ENCODE measurements at regions not wholly inside any gene's neighbourhood (a gene's known extent, or its start where the extent isn't known, plus 50 kb on each side); places are given as distances from the start of the nearest gene placed in this dataset.

DNA sequence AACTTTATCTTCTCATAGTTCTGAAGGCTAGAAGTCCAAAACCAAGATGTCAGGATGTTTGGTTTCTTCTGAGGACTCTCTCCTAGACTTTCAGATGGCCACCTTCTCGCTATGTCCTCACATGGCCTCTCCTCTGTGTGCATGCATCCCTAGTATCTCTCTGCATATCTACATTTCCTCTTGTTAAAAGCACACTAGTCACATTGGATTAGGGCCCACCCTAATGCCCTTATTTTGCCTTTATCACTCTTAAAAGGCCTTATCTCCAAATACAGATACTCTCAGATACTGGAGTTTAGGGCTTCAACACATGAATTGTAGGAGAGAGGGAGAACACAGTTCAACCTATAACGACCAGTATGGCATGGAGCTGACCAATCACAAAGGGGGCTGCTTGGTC lies 151.7 kb downstream of the PRELID2 start:
- no peak overlapping the region for H3K4me3 ChIP-seq
- H3K9me3 ChIP-seq (ENCODE audit: insufficient read depth, low read depth) = no peaks in the 10 kb centered on the region
- TF ChIP-seq, protein P1, sequence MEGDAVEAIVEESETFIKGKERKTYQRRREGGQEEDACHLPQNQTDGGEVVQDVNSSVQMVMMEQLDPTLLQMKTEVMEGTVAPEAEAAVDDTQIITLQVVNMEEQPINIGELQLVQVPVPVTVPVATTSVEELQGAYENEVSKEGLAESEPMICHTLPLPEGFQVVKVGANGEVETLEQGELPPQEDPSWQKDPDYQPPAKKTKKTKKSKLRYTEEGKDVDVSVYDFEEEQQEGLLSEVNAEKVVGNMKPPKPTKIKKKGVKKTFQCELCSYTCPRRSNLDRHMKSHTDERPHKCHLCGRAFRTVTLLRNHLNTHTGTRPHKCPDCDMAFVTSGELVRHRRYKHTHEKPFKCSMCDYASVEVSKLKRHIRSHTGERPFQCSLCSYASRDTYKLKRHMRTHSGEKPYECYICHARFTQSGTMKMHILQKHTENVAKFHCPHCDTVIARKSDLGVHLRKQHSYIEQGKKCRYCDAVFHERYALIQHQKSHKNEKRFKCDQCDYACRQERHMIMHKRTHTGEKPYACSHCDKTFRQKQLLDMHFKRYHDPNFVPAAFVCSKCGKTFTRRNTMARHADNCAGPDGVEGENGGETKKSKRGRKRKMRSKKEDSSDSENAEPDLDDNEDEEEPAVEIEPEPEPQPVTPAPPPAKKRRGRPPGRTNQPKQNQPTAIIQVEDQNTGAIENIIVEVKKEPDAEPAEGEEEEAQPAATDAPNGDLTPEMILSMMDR (conservative IDR thresholded peaks at IDR 0.05) = no peak
- TF ChIP-seq EZH2 (IDR thresholded peaks at IDR 0.05; ENCODE audit: low read depth) = no peak
- no peak overlapping the region for H3K27ac ChIP-seq
- no peaks in the 10 kb centered on the region for H3K79me2 ChIP-seq (ENCODE audit: low read depth)
- H3K36me3 ChIP-seq (ENCODE audit: low read depth) = no peaks in the 10 kb centered on the region
- ChIA-PET POLR2A (ENCODE audit: unreplicated experiment) (no interaction called here), CTCF (no interaction called here)
- BruUV-seq (replicated peaks) = no TSS peak
- no peak overlapping the region for H2AFZ ChIP-seq
- H3K9me2 ChIP-seq (ENCODE audit: insufficient read depth) = peaks cover 4% of the 10 kb centered on the region; the same call in 1 of the 2 replicates
- H3K4me1 ChIP-seq (replicated peaks; ENCODE audit: insufficient read depth) = no peaks in the 10 kb centered on the region
- no peak overlapping the region for H3K4me2 ChIP-seq
- H3F3A ChIP-seq (ENCODE audit: insufficient read depth, low read depth) = no peaks in the 10 kb centered on the region
- DNase-seq = no peak
- H3K27me3 ChIP-seq (ENCODE audit: insufficient read depth, low read depth) = no peaks in the 10 kb centered on the region
- intact Hi-C loops (cut with micrococcal nuclease; ENCODE audit: unreplicated experiment) = loop anchor here (5.0 to 10.0 kb wide), 3 partner anchors 201 to 1479 kb away; no protein-coding TSS in a partner anchor
- H4K20me1 ChIP-seq (ENCODE audit: insufficient read depth) = no peaks in the 10 kb centered on the region

DNA sequence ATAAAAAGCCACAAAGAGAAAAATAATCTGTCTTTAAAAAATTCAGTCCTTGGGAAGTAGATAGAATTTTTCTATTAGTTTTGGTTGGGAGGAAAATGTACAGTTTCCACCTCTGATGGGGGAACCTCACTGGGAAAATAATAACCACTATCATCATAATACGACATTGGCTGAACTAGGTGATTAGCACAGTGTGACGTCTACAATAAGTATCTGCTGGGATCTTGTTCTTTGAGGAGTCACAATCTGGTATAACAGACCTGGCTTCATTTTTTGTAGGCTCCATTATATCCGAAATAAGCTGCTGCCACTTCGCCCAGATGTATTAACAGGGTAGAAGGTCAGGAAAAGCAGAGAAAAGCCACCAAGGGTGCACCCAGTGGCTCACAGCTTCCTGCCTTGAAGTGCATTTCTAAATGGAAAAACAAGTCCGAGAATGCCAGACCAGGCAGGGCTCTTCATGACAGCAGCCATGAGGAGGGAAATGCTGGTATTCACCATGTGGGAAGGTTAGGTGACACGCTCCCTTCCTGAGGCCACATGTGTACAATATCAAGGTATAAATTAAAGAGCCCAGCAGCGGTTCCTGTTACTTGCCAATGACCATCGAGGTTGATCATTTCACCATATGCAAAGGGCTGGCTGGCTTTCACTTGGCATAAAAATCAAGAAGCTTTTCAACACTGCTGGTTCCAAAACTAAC lies 152.8 kb downstream of the PRELID2 start:
- Histone ChIP-seq H3K4me3 (no peak overlapping the region), H4K20me1 (ENCODE audit: insufficient read depth) (no peaks in the 10 kb centered on the region), H3F3A (ENCODE audit: insufficient read depth, low read depth) (no peaks in the 10 kb centered on the region), H3K27ac (no peak overlapping the region), H3K4me2 (no peak overlapping the region), H2AFZ (0 out of 2 replicates have a peak overlapping the region, but pooled peaks have one; percentile 0), H3K9me3 (ENCODE audit: insufficient read depth, low read depth) (no peaks in the 10 kb centered on the region), H3K79me2 (ENCODE audit: low read depth) (no peaks in the 10 kb centered on the region), H3K4me1 (replicated peaks; ENCODE audit: insufficient read depth) (no peaks in the 10 kb centered on the region), H3K36me3 (ENCODE audit: low read depth) (no peaks in the 10 kb centered on the region), H3K27me3 (ENCODE audit: insufficient read depth, low read depth) (no peaks in the 10 kb centered on the region), H3K9me2 (ENCODE audit: insufficient read depth) (peaks cover 4% of the 10 kb centered on the region; the same call in 1 of the 2 replicates)
- DNase-seq = no peak
- CTCF ChIA-PET = no interaction called here
- BruUV-seq (replicated peaks) = no TSS peak
- intact Hi-C loops (cut with micrococcal nuclease; ENCODE audit: unreplicated experiment) = loop anchor here (5.0 to 10.0 kb wide), 3 partner anchors 202 to 1478 kb away; no protein-coding TSS in a partner anchor
- no peak for TF ChIP-seq EZH2 (IDR thresholded peaks at IDR 0.05; ENCODE audit: low read depth)
- TF ChIP-seq, protein P1 (conservative IDR thresholded peaks at IDR 0.05) = no peak
- POLR2A ChIA-PET (ENCODE audit: unreplicated experiment) = interaction anchor here (0.6 kb wide), 1 partner anchor 804 kb away, joined by 6 read pairs; no protein-coding TSS in a partner anchor

DNA sequence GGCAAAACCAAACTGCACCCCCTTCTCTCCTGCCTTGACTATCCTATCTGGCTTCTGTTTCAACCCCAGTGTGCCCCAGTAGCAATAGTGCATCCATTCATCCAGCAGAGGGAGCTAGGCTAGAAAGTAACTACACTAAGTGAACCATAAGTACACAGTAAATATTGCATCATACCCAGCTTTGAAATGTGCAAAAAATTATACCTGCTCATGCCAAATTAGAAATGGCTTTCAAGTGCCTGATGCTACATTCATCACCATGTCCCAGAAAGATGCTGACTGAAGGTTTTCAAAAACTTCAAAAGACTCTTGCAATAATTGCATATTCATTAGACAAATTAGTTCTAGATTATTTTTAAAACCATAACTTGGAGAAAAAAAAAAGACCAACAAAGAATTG lies 153.5 kb downstream of the PRELID2 start:
- no peaks in the 10 kb centered on the region for H4K20me1 ChIP-seq (ENCODE audit: insufficient read depth)
- H3K4me2 ChIP-seq = no peak overlapping the region
- intact Hi-C loops (cut with micrococcal nuclease; ENCODE audit: unreplicated experiment) = loop anchor here (1.0 to 10.0 kb wide), 5 partner anchors 143 to 1477 kb away; no protein-coding TSS in a partner anchor
- no peaks in the 10 kb centered on the region for H3K36me3 ChIP-seq (ENCODE audit: low read depth)
- no TSS peak for BruUV-seq (replicated peaks)
- no peaks in the 10 kb centered on the region for H3F3A ChIP-seq (ENCODE audit: insufficient read depth, low read depth)
- H3K4me1 ChIP-seq (replicated peaks; ENCODE audit: insufficient read depth) = no peaks in the 10 kb centered on the region
- TF ChIP-seq EZH2 (IDR thresholded peaks at IDR 0.05; ENCODE audit: low read depth) = no peak
- TF ChIP-seq, protein P1 (conservative IDR thresholded peaks at IDR 0.05) = peak; percentile 88
- H3K27ac ChIP-seq = no peak overlapping the region
- CTCF ChIA-PET = interaction anchor here (0.7 kb wide), 1 partner anchor 852 kb away, joined by 4 read pairs; no protein-coding TSS in a partner anchor
- peak; percentile 50 to 77 for DNase-seq
- 0 out of 2 replicates have a peak, but pooled peaks cover 4% of the 10 kb centered on the region for H3K9me2 ChIP-seq (ENCODE audit: insufficient read depth)
- H3K9me3 ChIP-seq (ENCODE audit: insufficient read depth, low read depth) = no peaks in the 10 kb centered on the region
- 0 out of 2 replicates have a peak overlapping the region, but pooled peaks have one; percentile 0 for H2AFZ ChIP-seq
- no peaks in the 10 kb centered on the region for H3K27me3 ChIP-seq (ENCODE audit: insufficient read depth, low read depth)
- no peaks in the 10 kb centered on the region for H3K79me2 ChIP-seq (ENCODE audit: low read depth)
- POLR2A ChIA-PET (ENCODE audit: unreplicated experiment) = no interaction called here
- H3K4me3 ChIP-seq = no peak overlapping the region
